ENCODE measurements at regions not wholly inside any gene's neighbourhood (a gene's known extent, or its start where the extent isn't known, plus 50 kb on each side); places are given as distances from the start of the nearest gene placed in this dataset.

DNA sequence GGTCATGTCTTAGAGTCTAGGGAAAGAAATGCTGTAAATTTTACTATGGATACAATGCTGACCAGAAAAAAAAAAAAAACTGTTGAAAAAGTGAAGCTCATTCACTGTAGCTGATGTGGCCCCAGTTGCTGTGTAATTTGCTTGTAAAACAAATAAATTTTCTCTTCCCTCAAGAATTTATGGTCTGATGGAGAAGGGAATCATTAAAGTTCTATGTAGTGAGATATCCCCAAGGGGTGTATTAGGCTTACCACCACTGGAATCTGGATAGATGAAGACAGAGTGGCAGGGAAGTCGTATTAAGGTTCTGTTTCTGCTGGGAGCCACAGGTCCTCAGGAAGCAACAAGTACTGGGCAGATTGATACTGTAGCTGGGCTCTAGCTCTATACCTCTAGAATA, 860.0 kb downstream of the LTN1 start:
- H3K4me1 Mint-ChIP-seq, result peaks cover 18% of the 10 kb centered on the region
- Histone ChIP-seq H4K20me1 (ENCODE audit: insufficient read depth, low read length) (no peaks in the 10 kb centered on the region), H2AFZ (ENCODE audit: insufficient read depth, low read depth, low read length, poor library complexity, severe bottlenecking) (no peak overlapping the region), H3K9me3 (replicated peaks in 1 of 2; ENCODE audit: control insufficient read depth in 1 of 2, insufficient read depth in 1 of 2, low read length in 2 of 2) (peaks cover 7 to 8% of the 10 kb centered on the region in 2 donors), H3K79me2 (ENCODE audit: insufficient read depth, low read length) (no peaks in the 10 kb centered on the region), H3K27ac (ENCODE audit: low read depth in 1 of 2, low read length in 2 of 2) (no peak overlapping the region), H3K36me3 (replicated peaks in 1 of 2; ENCODE audit: control insufficient read depth in 1 of 2, insufficient read depth in 2 of 2, low read length in 2 of 2) (no peaks in the 10 kb centered on the region), H3K4me3 (replicated peaks in 1 of 3; ENCODE audit: low read depth in 2 of 3, low read length in 3 of 3) (no peak overlapping the region), H3K27me3 (ENCODE audit: control insufficient read depth in 2 of 2, insufficient read depth in 2 of 2, low read length in 2 of 2) (no peaks in the 10 kb centered on the region), H3K4me2 (replicated peaks; ENCODE audit: extremely low read depth, low read length, poor library complexity, severe bottlenecking) (no peak overlapping the region), H3K9ac (ENCODE audit: insufficient read depth, low read length, poor library complexity, severe bottlenecking) (no peak overlapping the region), H3K4me1 (ENCODE audit: control insufficient read depth in 1 of 2, insufficient read depth in 2 of 2, low read length in 2 of 2) (peaks cover 19 to 28% of the 10 kb centered on the region in 2 donors)
- no peak for DNase-seq
- intact Hi-C loops (cut with micrococcal nuclease), result loop anchor here (10.0 kb wide), 2 partner anchors 92 to 102 kb away; no protein-coding TSS in a partner anchor
- H3K27ac Mint-ChIP-seq, result no peak overlapping the region
- no peak overlapping the region for H3K4me3 Mint-ChIP-seq
- peaks cover 0 to 2% (median 0%) of the 10 kb centered on the region in 3 donors for H3K27me3 Mint-ChIP-seq (ENCODE audit: low read depth in 3 of 3)
- H3K9me3 Mint-ChIP-seq, result peaks cover 3 to 16% (median 5%) of the 10 kb centered on the region in 7 donors
- no peaks in the 10 kb centered on the region for H3K36me3 Mint-ChIP-seq
- no CpG with 5 or more reads among the region's 1 CpG for WGBS (ENCODE audit: insufficient coverage)
- TF ChIP-seq, protein P1, sequence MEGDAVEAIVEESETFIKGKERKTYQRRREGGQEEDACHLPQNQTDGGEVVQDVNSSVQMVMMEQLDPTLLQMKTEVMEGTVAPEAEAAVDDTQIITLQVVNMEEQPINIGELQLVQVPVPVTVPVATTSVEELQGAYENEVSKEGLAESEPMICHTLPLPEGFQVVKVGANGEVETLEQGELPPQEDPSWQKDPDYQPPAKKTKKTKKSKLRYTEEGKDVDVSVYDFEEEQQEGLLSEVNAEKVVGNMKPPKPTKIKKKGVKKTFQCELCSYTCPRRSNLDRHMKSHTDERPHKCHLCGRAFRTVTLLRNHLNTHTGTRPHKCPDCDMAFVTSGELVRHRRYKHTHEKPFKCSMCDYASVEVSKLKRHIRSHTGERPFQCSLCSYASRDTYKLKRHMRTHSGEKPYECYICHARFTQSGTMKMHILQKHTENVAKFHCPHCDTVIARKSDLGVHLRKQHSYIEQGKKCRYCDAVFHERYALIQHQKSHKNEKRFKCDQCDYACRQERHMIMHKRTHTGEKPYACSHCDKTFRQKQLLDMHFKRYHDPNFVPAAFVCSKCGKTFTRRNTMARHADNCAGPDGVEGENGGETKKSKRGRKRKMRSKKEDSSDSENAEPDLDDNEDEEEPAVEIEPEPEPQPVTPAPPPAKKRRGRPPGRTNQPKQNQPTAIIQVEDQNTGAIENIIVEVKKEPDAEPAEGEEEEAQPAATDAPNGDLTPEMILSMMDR (IDR thresholded peaks at IDR 0.05), result no peak

GRCh38 chr21:28127175-28127785, 865.4 kb downstream of the LTN1 start:
- Histone ChIP-seq H3K9ac (ENCODE audit: insufficient read depth, low read length, poor library complexity, severe bottlenecking) (no peak overlapping the region), H3K4me2 (replicated peaks; ENCODE audit: extremely low read depth, low read length, poor library complexity, severe bottlenecking) (no peak overlapping the region), H4K20me1 (ENCODE audit: insufficient read depth, low read length) (no peaks in the 10 kb centered on the region), H3K4me3 (replicated peaks in 1 of 3; ENCODE audit: low read depth in 2 of 3, low read length in 3 of 3) (no peak overlapping the region), H3K27ac (ENCODE audit: low read depth in 1 of 2, low read length in 2 of 2) (no peak overlapping the region), H3K9me3 (replicated peaks in 1 of 2; ENCODE audit: control insufficient read depth in 1 of 2, insufficient read depth in 1 of 2, low read length in 2 of 2) (peaks cover 7% of the 10 kb centered on the region in 2 donors), H3K36me3 (replicated peaks in 1 of 2; ENCODE audit: control insufficient read depth in 1 of 2, insufficient read depth in 2 of 2, low read length in 2 of 2) (no peaks in the 10 kb centered on the region), H3K4me1 (ENCODE audit: control insufficient read depth in 1 of 2, insufficient read depth in 2 of 2, low read length in 2 of 2) (no peaks in the 10 kb centered on the region), H3K27me3 (ENCODE audit: control insufficient read depth in 2 of 2, insufficient read depth in 2 of 2, low read length in 2 of 2) (peaks cover 0 to 2% of the 10 kb centered on the region in 2 donors), H3K79me2 (ENCODE audit: insufficient read depth, low read length) (no peaks in the 10 kb centered on the region), H2AFZ (ENCODE audit: insufficient read depth, low read depth, low read length, poor library complexity, severe bottlenecking) (no peak overlapping the region)
- no peaks in the 10 kb centered on the region for H3K4me1 Mint-ChIP-seq
- DNase-seq, result no peak
- no peak overlapping the region for H3K4me3 Mint-ChIP-seq
- TF ChIP-seq, protein P1 (IDR thresholded peaks at IDR 0.05), result no peak
- no peaks in the 10 kb centered on the region for H3K36me3 Mint-ChIP-seq
- H3K9me3 Mint-ChIP-seq, result peaks cover 3 to 11% (median 5%) of the 10 kb centered on the region in 7 donors
- no peak overlapping the region for H3K27ac Mint-ChIP-seq
- intact Hi-C loops (cut with micrococcal nuclease), result no loop called here
- 40% methylated on average over 1 of the region's 2 CpGs for WGBS (ENCODE audit: insufficient coverage)
- H3K27me3 Mint-ChIP-seq (ENCODE audit: low read depth in 3 of 3), result peaks cover 0 to 2% (median 0%) of the 10 kb centered on the region in 3 donors
